Adrenal gland (tissue), 5 donors: ENCODE measurements at regions not wholly inside any gene's neighbourhood (a gene's known extent, or its start where the extent isn't known, plus 50 kb on each side); places are given as distances from the start of the nearest gene placed in this dataset.

Experiments used
- POLR2A ChIP-seq, 2 donors: fragments of 450-650 bp; IDR thresholded peaks; one replicate each; pipeline ENCODE4 v1.6.1; 2017; ENCODE audit warnings: antibody characterized with exemption in 2 of 2, mild to moderate bottlenecking in 2 of 2, moderate library complexity in 1 of 2
- TF ChIP-seq, protein P1 (sequence below), 6 experiments: fragments of 450-650 bp in 4 of 6; fragments of 200-600 bp in 2 of 6; sonication (generic) in 1 of 6; IDR thresholded peaks; 1 replicate in 5 of 6; 2 replicates in 1 of 6; pipeline versions ENCODE4 v1.5.1 to v1.8.0; 2016 to 2021; ENCODE audit warnings: antibody characterized with exemption in 6 of 6, mild to moderate bottlenecking in 2 of 6, moderate library complexity in 1 of 6
- donor health status: DM: no; HTN: no; CAD: no.

DNA sequence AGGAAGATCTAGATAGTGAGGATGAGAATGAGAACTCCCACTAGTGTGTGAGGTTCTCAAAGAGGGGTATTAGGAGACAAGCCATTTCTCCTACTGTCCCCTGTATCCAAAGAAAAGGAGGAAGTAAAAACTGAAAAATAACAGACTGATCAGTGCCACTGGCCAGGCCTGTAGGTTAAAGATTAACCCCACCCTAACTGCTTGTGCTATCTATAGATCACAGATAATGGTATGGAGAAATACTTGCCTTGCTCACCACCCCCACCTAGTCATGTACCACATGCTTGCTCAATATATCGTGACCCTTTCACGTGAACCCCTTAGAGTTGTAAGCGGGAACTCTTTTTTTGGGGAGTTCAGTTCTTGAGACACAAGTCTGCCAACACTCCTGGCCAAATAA, 519.7 kb upstream of the FRG2C start:
- TF ChIP-seq, protein P1, sequence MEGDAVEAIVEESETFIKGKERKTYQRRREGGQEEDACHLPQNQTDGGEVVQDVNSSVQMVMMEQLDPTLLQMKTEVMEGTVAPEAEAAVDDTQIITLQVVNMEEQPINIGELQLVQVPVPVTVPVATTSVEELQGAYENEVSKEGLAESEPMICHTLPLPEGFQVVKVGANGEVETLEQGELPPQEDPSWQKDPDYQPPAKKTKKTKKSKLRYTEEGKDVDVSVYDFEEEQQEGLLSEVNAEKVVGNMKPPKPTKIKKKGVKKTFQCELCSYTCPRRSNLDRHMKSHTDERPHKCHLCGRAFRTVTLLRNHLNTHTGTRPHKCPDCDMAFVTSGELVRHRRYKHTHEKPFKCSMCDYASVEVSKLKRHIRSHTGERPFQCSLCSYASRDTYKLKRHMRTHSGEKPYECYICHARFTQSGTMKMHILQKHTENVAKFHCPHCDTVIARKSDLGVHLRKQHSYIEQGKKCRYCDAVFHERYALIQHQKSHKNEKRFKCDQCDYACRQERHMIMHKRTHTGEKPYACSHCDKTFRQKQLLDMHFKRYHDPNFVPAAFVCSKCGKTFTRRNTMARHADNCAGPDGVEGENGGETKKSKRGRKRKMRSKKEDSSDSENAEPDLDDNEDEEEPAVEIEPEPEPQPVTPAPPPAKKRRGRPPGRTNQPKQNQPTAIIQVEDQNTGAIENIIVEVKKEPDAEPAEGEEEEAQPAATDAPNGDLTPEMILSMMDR (IDR thresholded peaks at IDR 0.05) = no peak
- no peak for TF ChIP-seq POLR2A (IDR thresholded peaks at IDR 0.05)
